ENCODE measurements at regions not wholly inside any gene's neighbourhood (a gene's known extent, or its start where the extent isn't known, plus 50 kb on each side); places are given as distances from the start of the nearest gene placed in this dataset.
A peak's percentile ranks its signal among the peaks of the same experiment; 100 is the strongest.

DNA sequence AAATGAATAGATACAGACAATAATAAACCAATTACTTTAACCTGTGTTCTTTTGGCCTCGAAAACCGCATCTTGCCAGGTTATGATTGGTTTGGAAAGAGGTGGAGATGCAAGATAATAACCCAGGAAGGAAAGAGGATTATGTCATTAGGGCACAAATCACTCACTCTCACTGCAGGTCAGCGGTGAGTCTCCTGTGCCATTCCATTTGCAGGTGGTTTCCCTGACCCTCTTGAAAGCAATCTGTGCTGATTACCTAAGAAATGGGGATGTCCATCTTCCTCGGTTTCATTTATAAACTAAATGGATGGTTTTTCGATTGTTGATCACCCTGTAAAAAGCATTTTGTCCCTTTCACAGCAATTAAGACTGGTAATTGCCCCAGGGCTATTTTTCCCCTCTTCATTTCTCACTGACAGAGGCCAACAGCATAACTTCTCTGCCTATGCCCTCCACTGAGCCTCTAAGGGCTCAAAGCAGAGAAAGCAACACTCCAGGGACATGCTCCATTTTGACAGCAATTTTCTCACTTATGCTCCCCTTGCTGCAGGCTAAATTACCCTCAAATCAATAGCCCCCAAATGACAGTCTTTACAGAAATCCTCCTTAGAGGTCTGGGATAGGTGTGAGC is 257.5 kb downstream of the IPMK start:
- no peak for DNase-seq

DNA sequence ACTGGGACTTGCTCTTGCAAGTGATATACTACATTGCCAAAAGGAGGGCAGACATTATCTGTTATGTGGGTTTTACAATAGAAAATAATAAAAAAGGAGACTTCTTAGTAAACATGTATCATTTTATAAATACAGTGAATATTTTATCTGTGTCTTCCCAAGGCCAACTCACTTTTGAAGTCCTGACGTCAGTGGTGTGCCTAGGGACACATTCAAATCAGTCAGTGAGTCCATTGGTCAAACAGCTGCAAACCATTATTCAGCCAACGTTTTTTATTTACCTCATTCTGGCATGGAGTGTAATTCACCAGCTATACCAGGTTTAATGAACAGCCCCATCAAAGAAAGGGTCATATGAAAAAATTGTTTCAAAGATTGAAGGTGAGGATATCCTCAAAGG is 263.7 kb downstream of the IPMK start:
- no peak for DNase-seq

DNA sequence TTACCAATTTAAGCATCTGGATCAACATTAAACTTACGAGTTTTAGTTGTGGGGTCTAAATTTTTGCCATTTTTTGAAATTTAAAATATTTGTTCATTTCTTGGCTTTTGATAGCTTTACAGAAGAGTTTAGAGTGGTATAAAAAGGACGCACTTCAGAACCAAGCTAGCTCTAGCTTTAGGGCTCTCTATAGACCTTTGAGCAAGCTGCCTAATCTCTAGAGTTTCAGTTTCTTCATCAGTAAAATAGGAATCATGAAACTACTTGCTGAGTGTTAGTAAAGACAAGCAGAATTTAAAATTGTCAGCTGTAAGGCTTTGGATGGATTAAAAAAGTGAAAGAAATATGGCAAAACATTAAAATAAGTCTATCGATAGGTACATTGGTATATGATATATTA is 266.5 kb downstream of the IPMK start:
- no peak for DNase-seq

DNA sequence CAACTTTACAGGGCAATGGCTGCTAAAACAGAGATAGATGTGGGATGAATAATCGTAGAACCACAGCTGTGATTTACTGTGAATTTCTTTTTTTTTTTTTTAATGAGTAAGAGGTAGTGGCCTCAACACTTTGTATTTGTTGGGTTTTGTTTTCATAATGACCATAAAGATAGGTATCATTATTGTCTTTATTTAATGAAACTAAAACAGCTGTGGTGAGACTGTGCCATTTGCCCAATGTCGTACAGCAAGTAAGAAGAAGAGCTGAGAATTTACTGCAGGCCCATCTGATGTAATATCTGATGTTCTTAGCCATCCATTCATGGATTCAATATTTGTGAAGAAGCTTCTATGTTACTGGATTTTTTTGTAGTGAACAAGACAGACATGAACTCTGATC is 271.2 kb downstream of the IPMK start:
- no peak for DNase-seq

DNA sequence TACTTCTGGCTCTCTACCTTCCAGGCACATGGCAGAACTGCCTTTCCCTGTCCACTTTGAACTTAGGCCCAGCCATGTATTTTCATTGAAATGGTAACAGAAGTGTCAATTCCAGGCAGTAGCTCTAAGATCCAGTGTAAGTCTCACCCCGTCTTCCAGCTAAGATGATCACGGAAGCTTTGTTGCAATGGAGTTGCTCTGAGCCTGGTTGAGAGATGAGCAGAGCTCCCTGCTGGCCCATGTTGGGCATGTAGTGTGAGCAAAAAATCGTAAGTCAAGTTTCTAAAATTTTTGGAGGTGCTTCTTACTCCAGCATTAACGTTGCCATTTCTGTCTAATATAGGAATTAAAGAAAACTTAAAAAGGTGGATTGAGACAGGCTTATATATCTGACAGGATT is 274.4 kb downstream of the IPMK start:
- no peak for DNase-seq

- peak; percentile 27 for DNase-seq
Observed at GRCh38 chr10:57992321-57993077, 275.2 kb downstream of the IPMK start.

GRCh38 chr10:57988964-57989363 is 278.7 kb downstream of the IPMK start:
- DNase-seq = no peak

GRCh38 chr10:57987055-57987721 is 280.5 kb downstream of the IPMK start:
- no peak for DNase-seq

DNA sequence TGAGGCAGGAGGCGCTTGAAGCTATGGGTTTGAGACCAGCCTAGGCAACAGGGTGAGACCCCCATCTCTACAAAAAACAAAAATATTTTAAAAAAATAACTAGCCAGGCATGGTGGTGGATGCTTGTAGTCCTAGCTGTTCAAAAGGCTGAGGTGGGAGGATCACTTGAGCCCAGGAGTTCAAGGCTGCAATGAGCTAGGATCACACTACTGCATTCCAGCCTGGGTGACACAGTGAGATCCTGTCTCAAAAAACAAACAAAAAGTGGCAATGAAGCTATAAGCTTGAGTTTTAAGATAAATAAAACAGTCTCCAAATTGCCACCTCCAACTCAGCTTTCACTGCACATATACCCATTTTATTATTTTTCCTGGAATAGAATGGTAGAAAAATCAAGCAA is 281.3 kb downstream of the IPMK start:
- DNase-seq = no peak

DNA sequence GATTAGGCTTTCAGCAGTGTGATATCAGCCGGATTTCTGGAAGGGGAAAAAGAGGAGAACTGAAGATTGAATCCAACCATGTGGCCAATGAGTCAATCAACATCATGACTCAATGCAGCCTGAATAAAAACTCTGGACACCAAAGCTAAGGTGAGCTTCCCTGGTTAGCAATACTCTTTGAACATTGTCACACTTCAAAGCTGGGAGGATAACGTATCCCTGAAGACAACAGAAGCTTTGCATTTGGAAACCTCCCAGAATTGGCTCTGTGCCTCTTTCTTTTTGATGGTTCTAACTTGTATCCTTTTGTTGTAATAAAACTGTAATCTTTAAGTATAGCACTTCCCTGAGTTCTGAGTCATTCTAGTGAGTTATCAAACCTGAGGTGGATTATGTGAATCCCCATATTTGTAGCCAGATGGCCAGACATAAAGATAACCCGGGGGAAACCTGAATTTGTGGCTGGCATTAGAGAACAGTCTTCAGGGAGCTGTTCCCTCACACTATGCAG is 284.4 kb downstream of the IPMK start:
- no peak for DNase-seq

DNA sequence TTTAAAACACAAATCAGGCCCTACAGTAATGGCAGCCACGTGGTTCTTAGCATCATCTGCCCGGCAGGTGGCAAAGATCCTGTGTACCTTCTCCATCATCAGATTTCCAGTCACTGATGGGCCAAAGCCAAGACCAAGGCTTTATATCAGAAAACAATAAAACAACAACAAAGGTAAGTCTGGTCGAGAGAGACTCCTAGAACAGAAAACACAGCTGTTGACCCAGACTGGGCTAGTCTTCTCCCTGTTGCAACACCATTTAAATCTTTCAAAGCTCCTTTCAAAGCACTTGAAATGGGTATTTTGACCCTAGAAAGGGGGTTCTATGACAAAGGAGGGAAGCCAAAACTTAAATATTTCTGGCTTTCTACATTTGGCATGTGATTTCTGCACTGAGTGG is 285.6 kb downstream of the IPMK start:
- no peak for DNase-seq

- no peak for DNase-seq
Observed at GRCh38 chr10:57979956-57980355, 287.7 kb downstream of the IPMK start.

- peak; percentile 25 for DNase-seq
Observed at GRCh38 chr10:57979491-57979890, 288.2 kb downstream of the IPMK start.

DNA sequence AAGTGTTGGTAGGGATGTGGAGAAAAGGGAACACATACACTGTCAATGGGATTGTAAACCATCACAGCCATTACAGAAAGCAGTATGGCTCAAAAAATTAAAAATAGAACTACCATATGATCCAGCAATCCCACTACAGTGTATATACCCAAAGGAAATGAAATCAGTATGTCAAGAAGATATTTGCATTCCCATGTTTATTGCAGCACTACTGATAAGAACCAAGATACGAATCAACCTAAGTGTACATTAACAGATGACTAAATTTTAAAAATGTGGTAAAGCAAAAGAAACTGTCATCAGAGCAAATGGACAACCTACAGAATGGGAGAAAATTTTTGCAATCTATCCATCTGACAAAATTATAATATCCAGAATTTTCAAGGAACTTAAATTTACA is 290.4 kb downstream of the IPMK start:
- no peak for DNase-seq

DNA sequence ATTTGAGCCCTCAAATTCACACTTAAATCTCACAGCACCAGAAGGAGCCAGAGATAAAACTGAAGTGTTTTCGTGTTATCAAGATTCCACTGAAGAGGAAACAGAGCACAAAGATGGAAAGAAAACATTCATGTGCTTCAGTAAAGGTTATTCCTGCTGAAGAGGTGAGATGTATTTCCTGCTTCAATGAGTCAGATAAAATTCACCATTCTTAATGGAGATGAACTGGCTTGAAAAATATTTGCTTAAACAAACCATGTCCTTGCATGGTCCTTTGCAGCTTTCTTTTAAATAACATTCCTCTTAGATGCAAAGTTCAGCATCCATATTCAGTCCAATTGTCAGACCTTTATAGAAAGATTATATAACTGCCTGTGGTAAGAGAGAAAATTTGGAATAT is 294.2 kb downstream of the IPMK start:
- DNase-seq = peak; percentile 30

DNA sequence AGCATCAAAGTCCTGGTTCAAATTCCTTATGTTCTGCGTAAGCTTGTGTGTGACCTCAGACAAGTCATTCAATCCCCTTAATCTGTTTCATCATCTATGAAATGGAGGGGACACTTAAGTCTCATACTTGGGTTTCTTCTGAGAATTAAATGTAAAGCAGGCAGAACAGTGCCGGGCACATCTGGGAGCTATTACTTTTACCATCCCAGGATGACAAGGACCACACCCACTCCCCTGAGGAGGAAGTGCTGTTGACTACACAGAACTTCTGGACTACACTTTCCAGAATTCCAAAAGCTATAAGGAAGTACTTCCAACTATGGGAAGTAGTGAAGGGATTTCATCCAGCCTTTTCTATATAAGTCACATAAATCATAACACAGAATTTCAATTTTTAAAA is 294.9 kb downstream of the IPMK start:
- peak; percentile 20 for DNase-seq

GRCh38 chr10:57968328-57969016 is 299.2 kb downstream of the IPMK start:
- DNase-seq = no peak

GRCh38 chr10:57964351-57964750 is 303.3 kb downstream of the IPMK start:
- DNase-seq = peak; percentile 41

GRCh38 chr10:57963546-57963945 is 304.1 kb downstream of the IPMK start:
- no peak for DNase-seq

GRCh38 chr10:57962839-57963238 is 304.9 kb downstream of the IPMK start:
- no peak for DNase-seq

DNA sequence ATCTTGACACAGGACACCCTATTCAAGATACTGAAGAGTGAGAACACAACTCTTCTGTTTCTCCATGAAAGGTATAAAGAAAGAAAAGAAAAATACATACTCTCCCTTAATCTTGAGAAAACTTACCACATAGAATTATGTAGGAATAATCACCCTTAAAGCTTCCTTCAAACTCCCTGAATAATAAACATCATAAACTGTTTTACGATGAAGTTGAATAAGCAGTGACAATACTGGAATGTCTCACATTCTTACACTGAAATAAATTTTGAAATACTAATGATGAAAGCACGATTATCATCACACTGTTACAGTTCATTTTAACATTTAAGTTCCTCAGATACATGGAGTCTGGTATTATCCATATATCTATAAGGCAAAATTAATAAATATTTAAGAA is 306.2 kb downstream of the IPMK start:
- DNase-seq = no peak

DNA sequence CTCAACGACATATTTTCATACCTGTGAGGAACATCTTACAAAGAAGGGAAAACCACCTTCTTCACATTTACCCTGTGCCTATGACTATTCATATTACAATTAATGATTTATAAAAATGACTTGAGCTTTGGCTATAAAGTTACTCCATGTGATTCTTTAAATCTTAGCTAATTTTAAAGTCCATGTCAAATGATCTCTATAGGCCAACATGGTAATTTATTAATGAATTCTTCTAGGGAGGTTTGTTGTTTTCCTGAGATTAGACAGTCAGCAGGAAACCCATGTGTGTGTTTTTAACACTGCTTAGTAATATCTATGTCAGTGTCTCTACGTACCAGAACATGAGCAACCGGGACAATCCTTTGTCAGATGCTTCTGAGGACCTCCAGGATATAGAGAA is 307.3 kb downstream of the IPMK start:
- no peak for DNase-seq

- no peak for DNase-seq
Observed at GRCh38 chr10:57959318-57960006, 308.2 kb downstream of the IPMK start.

All from fibroblast of skin of abdomen (primary cell).